ENCODE measurements at regions not wholly inside any gene's neighbourhood (a gene's known extent, or its start where the extent isn't known, plus 50 kb on each side); places are given as distances from the start of the nearest gene placed in this dataset.

DNA sequence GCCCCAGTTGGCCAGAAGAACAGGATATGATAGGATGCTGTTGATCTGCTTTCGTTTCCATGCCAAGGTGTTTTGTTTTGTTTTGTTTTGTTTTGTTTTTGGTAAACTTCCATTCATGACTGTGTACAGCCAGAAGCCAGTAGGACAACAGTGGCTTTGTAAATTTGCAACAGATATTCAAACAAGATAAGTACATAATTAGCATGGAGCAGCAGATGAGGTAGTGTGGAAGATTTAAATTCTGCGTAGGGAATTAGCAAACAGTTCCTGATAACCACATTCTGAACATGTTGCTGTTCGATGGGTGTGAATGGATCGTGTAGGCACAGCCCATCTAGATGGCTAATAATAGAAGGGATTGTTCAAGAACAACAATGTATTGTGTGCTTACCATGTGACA is 1080.1 kb upstream of the RBFOX1 start:
- WGBS (ENCODE audit: extremely low coverage, insufficient coverage, insufficient read length), result no CpG with 5 or more reads among the region's 4 CpGs
- no peak overlapping the region for H2BK120ac ChIP-seq (ENCODE audit: insufficient read depth, low read length, poor library complexity)
- no peak overlapping the region for H4K8ac ChIP-seq (ENCODE audit: low read depth, low read length)
- H2AFZ ChIP-seq (ENCODE audit: insufficient read depth, low read length, poor library complexity), result no peak overlapping the region
- H3K4me1 ChIP-seq (ENCODE audit: control insufficient read depth in 1 of 2, insufficient read depth in 2 of 2, low read length in 2 of 2), result no peaks in the 10 kb centered on the region
- H2AK5ac ChIP-seq (ENCODE audit: low read length), result no peak overlapping the region
- no peak overlapping the region for H3K4me2 ChIP-seq (ENCODE audit: low read length)
- no peaks in the 10 kb centered on the region for H3K79me2 ChIP-seq (ENCODE audit: control insufficient read depth, insufficient read depth, low read length, poor library complexity)
- no peaks in the 10 kb centered on the region for H3K9me3 ChIP-seq (ENCODE audit: insufficient read depth, low read depth, low read length)
- H2BK5ac ChIP-seq (ENCODE audit: low read depth, low read length, poor library complexity), result no peak overlapping the region
- H3K18ac ChIP-seq (ENCODE audit: low read length), result no peak overlapping the region
- no peak overlapping the region for H2BK12ac ChIP-seq (ENCODE audit: low read length)
- H3K14ac ChIP-seq (ENCODE audit: low read length), result no peak overlapping the region
- DNase-seq, result no peak
- H4K12ac ChIP-seq (ENCODE audit: low read depth, low read length), result no peak overlapping the region
- H3K23ac ChIP-seq (ENCODE audit: low read length), result no peak overlapping the region
- H3K79me1 ChIP-seq (ENCODE audit: low read length), result no peaks in the 10 kb centered on the region
- H3K36me3 ChIP-seq (ENCODE audit: control insufficient read depth in 1 of 2, insufficient read depth in 2 of 2, low read length in 2 of 2), result no peaks in the 10 kb centered on the region
- no peak overlapping the region for H3K9ac ChIP-seq (ENCODE audit: low read length)
- no peak overlapping the region for H3K4me3 ChIP-seq (ENCODE audit: low read depth, low read length)
- H4K91ac ChIP-seq (ENCODE audit: low read depth, low read length), result no peak overlapping the region
- H3K4ac ChIP-seq (ENCODE audit: low read depth, low read length), result no peak overlapping the region
- no peaks in the 10 kb centered on the region for H3K27me3 ChIP-seq (ENCODE audit: insufficient read depth, low read length)
- H3K27ac ChIP-seq (ENCODE audit: low read depth, low read length), result no peak overlapping the region

DNA sequence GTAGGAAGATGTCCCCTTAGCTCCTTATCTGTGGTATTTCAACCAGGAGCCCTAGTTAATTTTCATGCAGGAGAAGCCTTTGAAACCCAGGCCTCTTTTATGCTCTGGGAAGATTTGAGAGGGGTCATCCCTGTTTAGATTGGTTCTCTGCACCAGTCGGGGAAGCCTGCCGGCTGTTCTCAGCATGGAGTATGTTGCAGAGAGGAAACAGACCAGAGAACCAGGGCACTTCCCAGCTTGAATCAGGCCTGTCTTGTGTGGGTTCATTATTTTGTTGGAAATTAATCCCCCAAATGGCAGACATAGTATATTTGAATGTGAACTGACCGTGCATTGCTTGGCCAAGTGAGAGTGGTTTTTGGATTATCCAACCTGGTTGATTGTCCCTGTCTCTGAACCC is 1082.1 kb upstream of the RBFOX1 start:
- Histone ChIP-seq H2AFZ (ENCODE audit: insufficient read depth, low read length, poor library complexity) (no peak overlapping the region), H3K79me1 (ENCODE audit: low read length) (no peaks in the 10 kb centered on the region), H4K8ac (ENCODE audit: low read depth, low read length) (no peak overlapping the region)

DNA sequence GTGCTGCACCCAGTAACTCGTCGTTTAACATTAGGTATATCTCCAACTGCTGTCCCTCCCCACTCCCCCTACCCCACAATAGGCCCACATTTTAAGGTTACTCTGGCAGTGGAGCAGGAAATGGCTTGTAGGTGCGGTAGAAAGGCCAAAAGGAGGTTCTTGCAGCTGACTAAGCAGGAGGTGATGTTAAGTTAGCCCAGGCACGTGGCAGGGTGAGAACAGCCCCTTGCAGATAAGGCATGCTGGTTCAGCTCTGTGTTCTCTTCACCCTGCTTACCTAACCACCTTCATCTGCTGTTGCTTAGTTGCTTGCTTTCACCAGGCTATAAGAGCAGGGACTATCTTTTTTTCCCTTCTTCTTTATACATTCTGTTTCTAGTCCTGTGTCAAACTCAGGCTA is 1082.8 kb upstream of the RBFOX1 start:
- WGBS (ENCODE audit: extremely low coverage, insufficient coverage, insufficient read length), result no CpG with 5 or more reads among the region's 4 CpGs
- Histone ChIP-seq H3K79me2 (ENCODE audit: control insufficient read depth, insufficient read depth, low read length, poor library complexity) (no peaks in the 10 kb centered on the region), H2AFZ (ENCODE audit: insufficient read depth, low read length, poor library complexity) (no peak overlapping the region), H3K18ac (ENCODE audit: low read length) (no peak overlapping the region), H2BK120ac (ENCODE audit: insufficient read depth, low read length, poor library complexity) (no peak overlapping the region), H3K4me2 (ENCODE audit: low read length) (no peak overlapping the region), H2BK12ac (ENCODE audit: low read length) (no peak overlapping the region), H3K9ac (ENCODE audit: low read length) (no peak overlapping the region), H4K8ac (ENCODE audit: low read depth, low read length) (no peak overlapping the region), H3K9me3 (ENCODE audit: insufficient read depth, low read depth, low read length) (no peaks in the 10 kb centered on the region), H3K4me1 (ENCODE audit: control insufficient read depth in 1 of 2, insufficient read depth in 2 of 2, low read length in 2 of 2) (no peaks in the 10 kb centered on the region), H2AK5ac (ENCODE audit: low read length) (no peak overlapping the region), H3K4ac (ENCODE audit: low read depth, low read length) (no peak overlapping the region), H4K91ac (ENCODE audit: low read depth, low read length) (no peak overlapping the region), H2BK5ac (ENCODE audit: low read depth, low read length, poor library complexity) (no peak overlapping the region), H3K36me3 (ENCODE audit: control insufficient read depth in 1 of 2, insufficient read depth in 2 of 2, low read length in 2 of 2) (no peaks in the 10 kb centered on the region), H3K4me3 (ENCODE audit: low read depth, low read length) (no peak overlapping the region), H3K27me3 (ENCODE audit: insufficient read depth, low read length) (no peaks in the 10 kb centered on the region), H4K12ac (ENCODE audit: low read depth, low read length) (no peak overlapping the region), H3K79me1 (ENCODE audit: low read length) (no peaks in the 10 kb centered on the region), H3K27ac (ENCODE audit: low read depth, low read length) (no peak overlapping the region), H3K23ac (ENCODE audit: low read length) (no peak overlapping the region), H3K14ac (ENCODE audit: low read length) (no peak overlapping the region)
- DNase-seq, result no peak

More for the DNA sequence above, 1082.1 kb upstream of the RBFOX1 start:
- Histone ChIP-seq H3K27ac (ENCODE audit: low read depth, low read length) (no peak overlapping the region), H3K9me3 (ENCODE audit: insufficient read depth, low read depth, low read length) (no peaks in the 10 kb centered on the region), H3K18ac (ENCODE audit: low read length) (no peak overlapping the region), H3K9ac (ENCODE audit: low read length) (no peak overlapping the region), H4K91ac (ENCODE audit: low read depth, low read length) (no peak overlapping the region), H3K4ac (ENCODE audit: low read depth, low read length) (no peak overlapping the region), H2BK5ac (ENCODE audit: low read depth, low read length, poor library complexity) (no peak overlapping the region), H2BK12ac (ENCODE audit: low read length) (no peak overlapping the region), H3K4me3 (ENCODE audit: low read depth, low read length) (no peak overlapping the region), H3K4me2 (ENCODE audit: low read length) (no peak overlapping the region), H3K36me3 (ENCODE audit: control insufficient read depth in 1 of 2, insufficient read depth in 2 of 2, low read length in 2 of 2) (no peaks in the 10 kb centered on the region), H4K12ac (ENCODE audit: low read depth, low read length) (no peak overlapping the region), H2AK5ac (ENCODE audit: low read length) (no peak overlapping the region), H3K23ac (ENCODE audit: low read length) (no peak overlapping the region), H3K14ac (ENCODE audit: low read length) (no peak overlapping the region), H3K79me2 (ENCODE audit: control insufficient read depth, insufficient read depth, low read length, poor library complexity) (no peaks in the 10 kb centered on the region), H2BK120ac (ENCODE audit: insufficient read depth, low read length, poor library complexity) (no peak overlapping the region), H3K4me1 (ENCODE audit: control insufficient read depth in 1 of 2, insufficient read depth in 2 of 2, low read length in 2 of 2) (no peaks in the 10 kb centered on the region), H3K27me3 (ENCODE audit: insufficient read depth, low read length) (no peaks in the 10 kb centered on the region)
- DNase-seq, result no peak
- WGBS (ENCODE audit: extremely low coverage, insufficient coverage, insufficient read length), result no CpG with 5 or more reads among the region's 3 CpGs

DNA sequence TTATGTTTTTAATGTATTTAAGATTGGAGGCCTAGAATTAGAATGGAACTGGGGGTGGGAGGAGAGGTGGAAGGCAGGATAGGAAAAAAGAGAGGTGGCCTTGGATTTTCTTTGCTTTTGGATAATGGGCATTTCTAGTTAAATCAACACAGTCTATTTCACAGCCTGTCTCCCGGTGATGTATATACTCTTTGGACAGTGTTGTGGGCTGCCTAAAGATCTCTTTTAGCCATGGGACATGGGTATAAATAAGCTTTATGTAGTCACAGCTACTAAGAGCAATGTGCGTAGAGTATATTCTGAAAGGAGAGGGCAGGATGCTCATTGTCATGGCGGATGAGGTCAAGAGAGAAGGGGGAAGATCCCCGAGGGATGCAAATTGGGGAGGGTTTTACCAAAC is 1084.4 kb upstream of the RBFOX1 start:
- no peak overlapping the region for H3K18ac ChIP-seq (ENCODE audit: low read length)
- no peaks in the 10 kb centered on the region for H3K79me2 ChIP-seq (ENCODE audit: control insufficient read depth, insufficient read depth, low read length, poor library complexity)
- H3K27me3 ChIP-seq (ENCODE audit: insufficient read depth, low read length), result no peaks in the 10 kb centered on the region
- no peak overlapping the region for H4K91ac ChIP-seq (ENCODE audit: low read depth, low read length)
- H2BK120ac ChIP-seq (ENCODE audit: insufficient read depth, low read length, poor library complexity), result no peak overlapping the region
- no peak overlapping the region for H2AK5ac ChIP-seq (ENCODE audit: low read length)
- no peak overlapping the region for H2AFZ ChIP-seq (ENCODE audit: insufficient read depth, low read length, poor library complexity)
- no CpG with 5 or more reads among the region's 4 CpGs for WGBS (ENCODE audit: extremely low coverage, insufficient coverage, insufficient read length)
- no peak overlapping the region for H3K14ac ChIP-seq (ENCODE audit: low read length)
- H2BK5ac ChIP-seq (ENCODE audit: low read depth, low read length, poor library complexity), result no peak overlapping the region
- no peak overlapping the region for H3K27ac ChIP-seq (ENCODE audit: low read depth, low read length)
- H4K12ac ChIP-seq (ENCODE audit: low read depth, low read length), result no peak overlapping the region
- H3K23ac ChIP-seq (ENCODE audit: low read length), result no peak overlapping the region
- no peak overlapping the region for H3K4ac ChIP-seq (ENCODE audit: low read depth, low read length)
- DNase-seq, result no peak
- no peaks in the 10 kb centered on the region for H3K4me1 ChIP-seq (ENCODE audit: control insufficient read depth in 1 of 2, insufficient read depth in 2 of 2, low read length in 2 of 2)
- H3K9ac ChIP-seq (ENCODE audit: low read length), result no peak overlapping the region
- no peak overlapping the region for H3K4me2 ChIP-seq (ENCODE audit: low read length)
- no peak overlapping the region for H2BK12ac ChIP-seq (ENCODE audit: low read length)
- H3K4me3 ChIP-seq (ENCODE audit: low read depth, low read length), result no peak overlapping the region
- H3K79me1 ChIP-seq (ENCODE audit: low read length), result no peaks in the 10 kb centered on the region
- no peaks in the 10 kb centered on the region for H3K9me3 ChIP-seq (ENCODE audit: insufficient read depth, low read depth, low read length)
- H4K8ac ChIP-seq (ENCODE audit: low read depth, low read length), result no peak overlapping the region
- H3K36me3 ChIP-seq (ENCODE audit: control insufficient read depth in 1 of 2, insufficient read depth in 2 of 2, low read length in 2 of 2), result no peaks in the 10 kb centered on the region
